ENCODE measurements at regions not wholly inside any gene's neighbourhood (a gene's known extent, or its start where the extent isn't known, plus 50 kb on each side); places are given as distances from the start of the nearest gene placed in this dataset.
"Not testable (repeated sequence)": the region's sequence is repeated elsewhere in the genome, so short reads cannot be mapped to it uniquely, and the experiment has no call there.

DNA sequence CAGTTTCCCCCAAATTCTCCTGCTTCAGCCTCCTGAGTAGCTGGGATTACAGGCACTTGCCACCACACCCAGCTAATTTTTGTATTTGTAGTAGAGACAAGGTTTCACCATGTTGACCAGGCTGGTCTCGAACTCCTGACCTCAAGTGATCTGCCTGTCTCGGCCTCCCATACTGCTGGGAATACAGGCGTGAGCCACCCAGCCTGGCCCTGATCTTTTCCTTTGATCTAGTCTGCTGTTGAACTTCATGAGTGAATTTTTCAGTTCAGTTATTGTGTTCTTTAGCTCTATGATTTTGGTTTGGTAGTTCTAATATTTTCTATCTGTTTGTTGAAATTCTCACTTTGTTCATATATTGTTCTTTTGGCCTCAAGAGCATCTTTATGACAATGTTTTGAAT lies 83.4 kb upstream of the RAP2C start:
- DNase-seq (ENCODE audit: low spot score) = not testable (repeated sequence)

GRCh38 chrX:132294776-132295495 lies 75.7 kb upstream of the RAP2C start:
- no peak for DNase-seq (ENCODE audit: low spot score)

DNA sequence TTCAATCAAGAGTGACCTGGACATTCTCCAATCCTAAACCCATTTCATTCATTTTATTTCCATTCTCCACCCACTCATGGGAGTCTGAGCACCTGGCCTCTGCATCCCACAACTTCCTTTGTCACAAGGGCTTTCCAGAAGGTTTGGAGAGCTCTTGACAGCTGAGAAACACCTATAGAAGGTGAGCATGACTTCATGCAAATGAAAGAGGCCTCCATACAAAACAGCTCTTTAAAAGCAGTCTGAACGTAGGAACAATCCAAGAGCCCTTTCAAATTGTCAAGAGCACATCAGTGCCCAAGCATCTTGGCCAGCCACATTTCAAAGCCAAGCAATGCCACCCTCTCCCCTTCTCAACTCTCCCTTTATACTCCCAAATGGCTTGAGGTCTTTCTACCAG lies 74.9 kb upstream of the RAP2C start:
- DNase-seq (ENCODE audit: low spot score) = no peak

GRCh38 chrX:132292793-132293192 lies 73.5 kb upstream of the RAP2C start:
- peak; percentile 54 for DNase-seq (ENCODE audit: low spot score)

DNA sequence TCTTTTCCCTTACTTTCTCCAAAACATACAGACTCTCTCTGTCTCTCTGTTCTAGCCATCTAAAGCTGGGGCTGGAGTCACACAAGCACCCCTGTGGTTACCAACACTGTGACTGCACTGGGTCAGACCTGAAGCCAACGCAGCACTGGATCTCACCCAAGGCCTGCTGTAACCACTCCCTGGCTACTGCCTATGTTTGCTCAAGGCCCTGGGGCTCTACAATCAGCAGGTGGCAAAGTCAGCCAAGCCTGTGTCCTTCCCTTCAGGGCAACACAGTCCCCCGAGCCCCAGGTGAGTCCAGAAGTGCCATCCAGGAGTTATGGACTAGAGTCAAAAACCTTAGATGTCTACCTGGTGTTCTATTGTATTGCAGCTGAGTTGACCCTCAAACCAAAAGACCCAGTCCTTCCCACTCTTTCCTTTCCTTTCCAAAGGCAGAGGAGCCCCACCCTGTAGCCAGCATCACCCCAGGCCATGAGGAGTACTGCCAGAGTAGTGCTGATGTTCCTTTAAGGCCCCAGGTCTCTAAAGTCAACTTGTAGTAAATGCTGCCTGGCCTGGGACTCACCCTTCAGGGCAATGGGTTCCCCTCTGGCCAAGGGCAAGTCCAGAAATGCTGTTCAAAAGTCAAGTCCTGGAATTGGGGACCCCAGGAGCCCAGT lies 58.8 kb upstream of the RAP2C start:
- no peak for DNase-seq (ENCODE audit: low spot score)

DNA sequence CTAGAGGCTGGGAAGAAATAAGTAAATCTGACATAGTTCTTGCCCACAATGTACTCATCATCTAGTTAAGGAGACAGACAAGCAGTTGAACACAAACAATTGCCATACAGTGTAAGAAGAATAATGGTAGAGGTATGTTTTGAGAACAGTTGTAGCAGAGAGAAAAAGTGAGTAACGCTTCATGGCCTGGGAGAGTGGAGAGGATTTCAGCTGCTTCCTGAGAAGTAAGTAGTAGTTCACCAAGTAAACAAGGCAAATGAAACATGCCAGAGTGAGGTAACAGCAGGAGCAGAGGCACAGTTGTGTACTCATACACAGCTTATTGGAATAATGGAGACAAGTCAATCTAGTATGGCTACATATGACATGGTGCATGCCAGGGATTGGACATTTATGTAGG lies 53.6 kb upstream of the RAP2C start:
- DNase-seq (ENCODE audit: low spot score) = no peak

- DNase-seq (ENCODE audit: low spot score) = no peak
Observed at GRCh38 chrX:132271311-132271778, 52.1 kb upstream of the RAP2C start.

DNA sequence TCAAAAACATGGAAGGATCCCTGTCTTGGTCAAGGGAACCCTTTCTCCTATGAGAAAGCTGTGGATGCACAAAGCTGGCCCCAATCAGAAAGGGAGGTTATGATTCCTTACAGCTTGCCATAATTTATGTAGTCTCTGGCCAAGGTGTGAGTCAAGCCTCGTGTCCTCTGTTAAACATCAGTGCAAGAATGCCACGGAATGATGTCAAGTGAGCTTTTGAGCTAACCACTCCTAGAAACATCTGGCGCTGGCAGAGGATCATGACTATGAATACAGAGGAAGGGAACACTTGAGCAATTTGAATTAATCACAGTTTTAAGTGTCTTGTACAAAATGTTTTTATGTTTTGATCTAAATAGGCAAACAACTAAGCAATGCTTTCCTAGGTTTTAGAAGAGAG lies 51.5 kb upstream of the RAP2C start:
- no peak for DNase-seq (ENCODE audit: low spot score)

GRCh38 chrX:132270021-132270420 lies 50.8 kb upstream of the RAP2C start:
- no peak for DNase-seq (ENCODE audit: low spot score)
